Ovary (tissue), 7 donors: ENCODE measurements at regions not wholly inside any gene's neighbourhood (a gene's known extent, or its start where the extent isn't known, plus 50 kb on each side); places are given as distances from the start of the nearest gene placed in this dataset.

Experiments
- DNase-seq, 5 donors: peaks; one replicate each; pipeline ENCODE4 v3.0.0-alpha.2; 2019 to 2020
- H3K27ac ChIP-seq, 2 donors: fragments of 200-600 bp; one replicate each; pipeline versions ENCODE4 v1.5.1 to v1.8.0; 2019 to 2022
- H3K27me3 ChIP-seq: fragments of 200-600 bp; one replicate; pipeline ENCODE4 v1.8.0; 2022
- H3K36me3 ChIP-seq: fragments of 200-600 bp; sonication (generic); one replicate; pipeline ENCODE4 v1.5.1; 2019
- H3K4me1 ChIP-seq: one replicate; pipeline ENCODE4 v1.8.1; 2013; ENCODE audit warnings: mild to moderate bottlenecking, moderate library complexity; ENCODE audit not compliant: insufficient read depth
- H3K4me3 ChIP-seq: fragments of 200-600 bp; sonication (generic); one replicate; pipeline ENCODE4 v1.5.1; 2017
- H3K9me3 ChIP-seq, 2 donors: fragments of 200-600 bp in 1 of 2; sonication (generic) in 1 of 2; one replicate each; pipeline versions ENCODE4 v1.5.1 to v1.8.1; 2013 to 2019; ENCODE audit warnings: mild to moderate bottlenecking in 1 of 2, moderate library complexity in 1 of 2
- CTCF ChIP-seq, 3 donors: fragments of 450-650 bp in 2 of 3; fragments of 200-600 bp in 1 of 3; IDR thresholded peaks; one replicate each; pipeline versions ENCODE4 v1.5.1 to v1.8.0; 2016 to 2022; ENCODE audit warnings: antibody characterized with exemption in 3 of 3, mild to moderate bottlenecking in 1 of 3
- EP300 ChIP-seq: sonication (generic); formaldehyde crosslinking; IDR thresholded peaks from one replicate; pipeline ENCODE4 v1.6.1; 2017; ENCODE audit warnings: antibody characterized with exemption
- POLR2A ChIP-seq: fragments of 450-650 bp; IDR thresholded peaks from one replicate; pipeline ENCODE4 v1.6.1; 2017; ENCODE audit warnings: antibody characterized with exemption, mild to moderate bottlenecking, moderate library complexity
- WGBS, 3 donors: extraction: QIAGEN DNeasy Blood & Tissue Kit in 1 of 3; methylation state at CpG; one replicate each; pipeline versions ENCODE4 v1.1.5 to v1.1.7; 2013 to 2017; 5-methylcytosine and 5-hydroxymethylcytosine counted together
- intact Hi-C, 4 donors: fragments of 100-400 bp; cut with DNase I; formaldehyde crosslinking; loops; one replicate each; pipeline versions ENCODE4 v1.11.0 to v1.15.1; 2022 to 2023
- donor health status: DM: no; HTN: no; CAD: no; lungs with moderate emphysema.
- donor health status: DM: no; HTN: no; CAD: no.
- donor health status: Bipolar disorder and iron deficiency.
- donor health status: DM: no; HTN: no; CAD: no.
- donor health status: DM: yes; HTN: yes; CAD: no.

- H3K9me3 ChIP-seq, result no peaks in the 10 kb centered on the region
- H3K4me3 ChIP-seq, result no peak overlapping the region
- no peaks in the 10 kb centered on the region for H3K27me3 ChIP-seq
- intact Hi-C loops, result no loop called here
- H3K27ac ChIP-seq, result no peak overlapping the region
- no peaks in the 10 kb centered on the region for H3K36me3 ChIP-seq
- no peak for TF ChIP-seq CTCF (IDR thresholded peaks at IDR 0.05)
- TF ChIP-seq POLR2A, result no peak
- no peak for TF ChIP-seq EP300
- H3K4me1 ChIP-seq, result no peaks in the 10 kb centered on the region
- 20 to 30% (median 26%) methylated on average over 4 of the region's 4 CpGs for WGBS, 3 donors
- DNase-seq, result no peak
These were observed 80.5 kb upstream of the BTG1 start for GRCh38 chr12:92226071-92226661.

GRCh38 chr12:92224685-92225331 is 79.2 kb upstream of the BTG1 start:
- TF ChIP-seq CTCF (IDR thresholded peaks at IDR 0.05), result no peak
- Histone ChIP-seq H3K4me1 (no peaks in the 10 kb centered on the region), H3K9me3 (no peaks in the 10 kb centered on the region), H3K4me3 (no peak overlapping the region), H3K36me3 (no peaks in the 10 kb centered on the region), H3K27ac (no peak overlapping the region), H3K27me3 (no peaks in the 10 kb centered on the region)
- WGBS, 3 donors, result 58 to 72% (median 71%) methylated on average over 6 of the region's 6 CpGs
- no peak for DNase-seq
- intact Hi-C loops, result no loop called here

- intact Hi-C loops, result no loop called here
- Histone ChIP-seq H3K27me3 (no peaks in the 10 kb centered on the region), H3K4me3 (no peak overlapping the region), H3K4me1 (no peaks in the 10 kb centered on the region), H3K27ac (no peak overlapping the region), H3K36me3 (no peaks in the 10 kb centered on the region), H3K9me3 (no peaks in the 10 kb centered on the region)
- 83 to 88% (median 87%) methylated on average over 1 of the region's 1 CpG for WGBS, 3 donors
- no peak for DNase-seq
- TF ChIP-seq CTCF (IDR thresholded peaks at IDR 0.05), result no peak
- TF ChIP-seq POLR2A, result no peak
- no peak for TF ChIP-seq EP300
These were observed 77.8 kb upstream of the BTG1 start for GRCh38 chr12:92223481-92223880.

- H3K27me3 ChIP-seq, result no peaks in the 10 kb centered on the region
- no peaks in the 10 kb centered on the region for H3K36me3 ChIP-seq
- intact Hi-C loops, result no loop called here
- no peak for DNase-seq
- H3K9me3 ChIP-seq, result no peaks in the 10 kb centered on the region
- H3K4me3 ChIP-seq, result no peak overlapping the region
- WGBS, 3 donors, result 64 to 90% (median 84%) methylated on average over 5 of the region's 5 CpGs
- H3K27ac ChIP-seq, result no peak overlapping the region
- TF ChIP-seq POLR2A (no peak), EP300 (no peak), CTCF (IDR thresholded peaks at IDR 0.05) (no peak)
- no peaks in the 10 kb centered on the region for H3K4me1 ChIP-seq
These were observed 76.1 kb upstream of the BTG1 start for GRCh38 chr12:92221656-92222315.
